Pancreas (tissue), 10 donors: ENCODE measurements at regions not wholly inside any gene's neighbourhood (a gene's known extent, or its start where the extent isn't known, plus 50 kb on each side); places are given as distances from the start of the nearest gene placed in this dataset.

Experiments
- ATAC-seq, 4 donors: fragments of 200-7000 bp; cut with Tn5 transposase; one replicate each; pipeline versions ENCODE4 v1.8.0 to v1.9.1; 2020; ENCODE audit warnings: mild to moderate bottlenecking in 4 of 4, moderate library complexity in 4 of 4
- DNase-seq, 6 donors: peaks; one replicate each; pipeline ENCODE4 v3.0.0-alpha.2; 2020
- FAIRE-seq: peaks from 2 replicates; lab custom pipeline; 2012; peaks lifted over from hg19 to GRCh38; lab: Jason Lieb, UNC
- H3K27ac ChIP-seq, 4 donors: fragments of 200-600 bp; sonication (generic); 1 replicate in 3 of 4; 2 replicates in 1 of 4; pipeline versions ENCODE4 v1.5.0 to v1.8.0; 2020
- H3K27me3 ChIP-seq, 4 donors: fragments of 200-600 bp; one replicate each; pipeline ENCODE4 v1.8.0; 2021
- H3K36me3 ChIP-seq, 3 donors: fragments of 200-600 bp; sonication (generic) in 1 of 3; one replicate each; pipeline versions ENCODE4 v1.5.0 to v1.8.0; 2020 to 2021
- H3K4me1 ChIP-seq, 3 donors: fragments of 200-600 bp; one replicate each; pipeline ENCODE4 v1.8.0; 2021
- H3K4me3 ChIP-seq, 4 donors: fragments of 200-600 bp; sonication (generic) in 2 of 4; one replicate each; pipeline versions ENCODE4 v1.5.0 to v1.8.0; 2020 to 2021
- H3K9me3 ChIP-seq, 4 donors: fragments of 200-600 bp; one replicate each; pipeline ENCODE4 v1.8.0; 2021
- WGBS, 2 donors: extraction: QIAGEN DNeasy Blood & Tissue Kit; methylation state at CpG; one replicate each; pipeline ENCODE4 v1.1.7; 2013; 5-methylcytosine and 5-hydroxymethylcytosine counted together
- intact Hi-C, 3 donors: fragments of 100-400 bp; cut with DNase I; formaldehyde crosslinking; loops; one replicate each; pipeline versions ENCODE4 v1.11.1 to v1.14.2; 2022
- TF ChIP-seq, protein P1 (sequence below), 4 donors: fragments of 200-600 bp; sonication (generic) in 3 of 4; IDR thresholded peaks; one replicate each; pipeline versions ENCODE4 v1.5.0 to v1.8.0; 2021; ENCODE audit warnings: antibody characterized with exemption in 4 of 4
- donor health status: healthy with polysubstance abuse.
- donor health status: DM: no; HTN: no; CAD: no; lungs with moderate emphysema.
- donor health status: DM: no; HTN: no; CAD: no.
- donor health status: control.
- donor health status: control.
- donor health status: Bipolar disorder and iron deficiency.
- donor health status: DM: yes; HTN: yes; CAD: no.
- donor health status: DM: no; HTN: no; CAD: no.
- donor health status: DM: no; HTN: no; CAD: no.
- donor health status: DM: yes; HTN: yes; CAD: no.

DNA sequence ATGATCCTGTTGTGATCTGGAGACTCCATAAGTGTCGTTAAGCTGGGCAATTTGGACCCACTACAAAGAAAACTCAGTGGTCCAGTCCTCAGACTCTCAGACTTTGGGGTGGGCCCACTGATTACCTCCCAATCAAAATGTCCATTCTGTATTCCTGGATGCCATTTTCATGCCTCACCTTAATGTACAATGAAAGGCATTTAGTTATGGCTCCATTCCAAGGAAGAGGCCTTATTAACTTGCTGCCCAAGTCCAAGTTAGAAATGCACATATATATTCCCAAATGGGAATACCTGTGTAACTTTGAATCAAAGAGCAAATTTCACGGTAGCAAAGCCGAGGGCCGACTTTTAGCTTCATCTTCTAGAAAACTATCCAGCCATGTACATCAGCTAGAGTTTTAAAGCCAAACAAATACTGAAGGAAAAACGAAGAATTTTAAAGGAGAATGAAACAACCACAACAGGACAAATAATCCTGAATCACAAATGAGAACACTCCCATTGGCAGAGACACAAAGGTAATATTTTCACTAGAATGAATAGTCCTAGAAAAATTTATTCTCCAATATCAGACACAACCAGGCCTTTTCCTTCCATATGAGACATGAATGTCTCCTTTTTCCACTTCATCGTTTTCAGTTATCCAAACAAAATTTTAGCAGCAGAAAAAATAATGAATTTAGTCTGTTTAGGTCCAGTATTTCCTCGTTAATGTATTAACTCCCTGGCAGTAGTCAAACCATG lies 63.7 kb upstream of the HHIP start:
- H3K4me3 ChIP-seq = no peak overlapping the region
- no peaks in the 10 kb centered on the region for H3K27me3 ChIP-seq
- TF ChIP-seq, protein P1, sequence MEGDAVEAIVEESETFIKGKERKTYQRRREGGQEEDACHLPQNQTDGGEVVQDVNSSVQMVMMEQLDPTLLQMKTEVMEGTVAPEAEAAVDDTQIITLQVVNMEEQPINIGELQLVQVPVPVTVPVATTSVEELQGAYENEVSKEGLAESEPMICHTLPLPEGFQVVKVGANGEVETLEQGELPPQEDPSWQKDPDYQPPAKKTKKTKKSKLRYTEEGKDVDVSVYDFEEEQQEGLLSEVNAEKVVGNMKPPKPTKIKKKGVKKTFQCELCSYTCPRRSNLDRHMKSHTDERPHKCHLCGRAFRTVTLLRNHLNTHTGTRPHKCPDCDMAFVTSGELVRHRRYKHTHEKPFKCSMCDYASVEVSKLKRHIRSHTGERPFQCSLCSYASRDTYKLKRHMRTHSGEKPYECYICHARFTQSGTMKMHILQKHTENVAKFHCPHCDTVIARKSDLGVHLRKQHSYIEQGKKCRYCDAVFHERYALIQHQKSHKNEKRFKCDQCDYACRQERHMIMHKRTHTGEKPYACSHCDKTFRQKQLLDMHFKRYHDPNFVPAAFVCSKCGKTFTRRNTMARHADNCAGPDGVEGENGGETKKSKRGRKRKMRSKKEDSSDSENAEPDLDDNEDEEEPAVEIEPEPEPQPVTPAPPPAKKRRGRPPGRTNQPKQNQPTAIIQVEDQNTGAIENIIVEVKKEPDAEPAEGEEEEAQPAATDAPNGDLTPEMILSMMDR (IDR thresholded peaks at IDR 0.05) = no peak
- DNase-seq (no peak), FAIRE-seq (no peak), ATAC-seq (no peak)
- H3K9me3 ChIP-seq = no peaks in the 10 kb centered on the region
- H3K36me3 ChIP-seq = no peaks in the 10 kb centered on the region
- no peak overlapping the region for H3K27ac ChIP-seq
- WGBS, 2 donors = 82 to 83% methylated on average over 7 of the region's 7 CpGs
- no peaks in the 10 kb centered on the region for H3K4me1 ChIP-seq
- intact Hi-C loops = no loop called here

DNA sequence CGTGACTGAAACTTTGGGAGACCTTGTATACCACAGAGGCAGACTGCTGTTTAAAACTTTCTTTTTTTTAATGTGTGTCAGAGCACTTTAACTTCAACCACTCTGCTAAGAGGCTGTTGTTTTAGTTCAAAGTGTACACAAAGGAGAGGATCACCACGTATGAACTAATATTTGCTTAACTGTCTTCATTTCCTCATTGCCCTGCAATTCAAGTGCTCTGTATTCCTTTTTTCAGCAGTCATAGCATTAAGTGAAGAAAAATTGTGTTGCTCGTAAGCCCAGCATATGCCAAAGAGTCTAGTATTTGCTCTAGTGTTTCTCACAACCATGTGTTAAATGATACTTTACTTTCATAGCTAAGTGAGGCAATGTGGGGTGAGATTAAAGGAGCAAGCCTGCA lies 63.0 kb upstream of the HHIP start:
- Histone ChIP-seq H3K9me3 (no peaks in the 10 kb centered on the region), H3K27ac (no peak overlapping the region), H3K4me1 (no peaks in the 10 kb centered on the region), H3K4me3 (no peak overlapping the region), H3K27me3 (no peaks in the 10 kb centered on the region), H3K36me3 (no peaks in the 10 kb centered on the region)
- WGBS, 2 donors = 45 to 47% methylated on average over 3 of the region's 3 CpGs
- no peak for DNase-seq
- intact Hi-C loops = no loop called here
- FAIRE-seq = no peak
- TF ChIP-seq, protein P1 (IDR thresholded peaks at IDR 0.05) = no peak
- peak in 2 of 4 donors; percentile 24 to 65 for ATAC-seq

DNA sequence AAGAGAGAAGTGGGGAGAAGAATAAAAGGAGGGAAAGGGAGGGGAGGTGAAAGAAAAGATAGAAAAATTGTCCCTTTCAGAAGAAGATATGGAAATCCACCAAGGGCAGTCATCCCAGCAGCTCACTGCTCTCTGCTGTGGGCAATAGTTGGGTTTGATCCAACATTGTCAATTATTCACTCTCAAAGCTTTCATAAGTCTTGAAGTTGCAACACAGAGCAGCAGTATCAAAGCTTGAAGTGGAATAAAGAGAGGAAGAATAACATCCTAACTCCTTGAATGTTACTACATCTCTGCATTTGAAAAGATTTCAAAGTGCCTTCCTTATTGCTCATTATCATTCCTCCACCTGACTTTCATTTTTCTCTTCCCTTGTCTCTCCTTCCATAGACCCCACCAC lies 62.3 kb upstream of the HHIP start:
- no peaks in the 10 kb centered on the region for H3K9me3 ChIP-seq
- ATAC-seq = peak in 1 of 4 donors; percentile 20

DNA sequence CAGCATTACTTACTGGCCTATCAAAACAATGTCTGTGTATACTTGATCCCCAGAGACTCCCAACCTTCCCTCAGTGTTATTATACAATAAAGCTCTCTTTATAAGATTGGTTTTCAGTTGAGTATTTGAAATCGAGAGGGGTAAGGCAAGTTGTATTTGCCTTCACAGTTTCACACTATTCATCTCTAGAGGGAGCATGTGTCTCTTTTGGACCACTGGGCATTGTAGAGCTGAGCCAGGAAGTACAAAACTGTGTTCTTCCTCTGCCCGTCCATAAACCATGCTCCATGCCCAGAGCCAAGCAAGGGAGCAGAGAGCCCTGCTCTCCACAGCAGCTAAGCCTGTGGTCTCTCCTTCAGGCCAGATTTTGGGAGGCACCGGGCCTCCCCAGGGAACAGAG lies 61.5 kb upstream of the HHIP start:
- Histone ChIP-seq H3K36me3 (no peaks in the 10 kb centered on the region), H3K27ac (no peak overlapping the region), H3K27me3 (no peaks in the 10 kb centered on the region), H3K4me1 (no peaks in the 10 kb centered on the region), H3K4me3 (no peak overlapping the region), H3K9me3 (no peaks in the 10 kb centered on the region)
- TF ChIP-seq, protein P1 (IDR thresholded peaks at IDR 0.05) = no peak
- ATAC-seq = no peak
- 67 to 68% methylated on average over 3 of the region's 3 CpGs for WGBS, 2 donors
- intact Hi-C loops = no loop called here
- DNase-seq = no peak
- no peak for FAIRE-seq

More for the DNA sequence above, 62.3 kb upstream of the HHIP start:
- H3K4me1 ChIP-seq = no peaks in the 10 kb centered on the region
- FAIRE-seq (no peak), DNase-seq (no peak)
- H3K27me3 ChIP-seq = no peaks in the 10 kb centered on the region
- H3K4me3 ChIP-seq = no peak overlapping the region
- H3K27ac ChIP-seq = no peak overlapping the region
- TF ChIP-seq, protein P1 (IDR thresholded peaks at IDR 0.05) = no peak
- intact Hi-C loops = no loop called here
- no peaks in the 10 kb centered on the region for H3K36me3 ChIP-seq

DNA sequence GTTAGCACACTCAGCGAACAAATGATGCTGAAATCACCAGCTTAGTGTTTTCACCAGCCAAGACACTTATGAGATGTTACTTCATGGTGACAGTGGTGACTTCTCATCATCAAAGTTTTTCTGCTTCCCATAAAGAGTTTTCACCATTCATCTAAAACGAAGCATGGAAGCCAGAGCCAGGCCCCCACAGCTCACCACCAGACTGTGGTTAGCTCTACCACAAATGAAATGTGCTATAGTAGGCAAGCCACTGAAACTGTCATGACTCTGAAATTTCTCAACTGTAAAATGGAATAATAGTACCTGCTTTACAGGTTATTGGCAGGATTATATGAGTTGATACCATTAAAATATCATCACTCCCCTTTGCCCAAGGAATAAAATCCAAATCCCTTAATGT lies 56.4 kb upstream of the HHIP start:
- Histone ChIP-seq H3K36me3 (no peaks in the 10 kb centered on the region), H3K9me3 (no peaks in the 10 kb centered on the region), H3K27ac (no peak overlapping the region), H3K4me3 (no peak overlapping the region), H3K27me3 (no peaks in the 10 kb centered on the region), H3K4me1 (no peaks in the 10 kb centered on the region)
- WGBS, 2 donors = 59 to 84% methylated on average over 2 of the region's 2 CpGs
- ATAC-seq = no peak
- DNase-seq = no peak
- intact Hi-C loops = no loop called here
- TF ChIP-seq, protein P1 (IDR thresholded peaks at IDR 0.05) = no peak
- FAIRE-seq = no peak
